ENCODE measurements at regions not wholly inside any gene's neighbourhood (a gene's known extent, or its start where the extent isn't known, plus 50 kb on each side); places are given as distances from the start of the nearest gene placed in this dataset.

- POLR2A ChIA-PET, result no interaction called here
- Histone ChIP-seq H3K4me3 (no peak overlapping the region), H2AFZ (ENCODE audit: control insufficient read depth, low read depth, low read length) (no peak overlapping the region), H3K4me1 (ENCODE audit: control insufficient read depth, insufficient read depth, low read length) (peaks cover 6% of the 10 kb centered on the region), H3K9me3 (replicated peaks; ENCODE audit: control insufficient read depth, insufficient read depth, low read length) (no peaks in the 10 kb centered on the region), H3K27me3 (replicated peaks in 1 of 2; ENCODE audit: control insufficient read depth in 2 of 2, insufficient read depth in 2 of 2, low read length in 1 of 2) (no peaks in the 10 kb centered on the region), H3K36me3 (ENCODE audit: control insufficient read depth in 2 of 2, insufficient read depth in 2 of 2, low read length in 1 of 2) (no peaks in the 10 kb centered on the region), H4K20me1 (ENCODE audit: control insufficient read depth, insufficient read depth) (no peaks in the 10 kb centered on the region), H3K79me2 (ENCODE audit: control insufficient read depth, insufficient read depth, low read length) (no peaks in the 10 kb centered on the region), H3K27ac (ENCODE audit: control insufficient read depth, insufficient read depth) (no peak overlapping the region), H3K4me2 (ENCODE audit: control insufficient read depth, insufficient read depth) (no peak overlapping the region), H3K9ac (ENCODE audit: control insufficient read depth, insufficient read depth, low read length) (no peak overlapping the region)
- intact Hi-C loops (cut with micrococcal nuclease; ENCODE audit: unreplicated experiment) (no loop called here), in situ Hi-C loops (cut with MboI) (loop anchor here (10.0 kb wide), 1 partner anchor 226 kb away; no protein-coding TSS in a partner anchor)
- 52% methylated on average over 4 of the region's 4 CpGs for WGBS (ENCODE audit: insufficient coverage, insufficient replicate concordance, low lambda C conversion rate, missing lambda C conversion rate)
- SMC1A ChIA-PET (ENCODE audit: uncharacterized antibody, unreplicated experiment), result no interaction called here
- CTCF ChIA-PET, result interaction anchor here (0.9 to 2.1 kb wide), 2 partner anchors 11 to 114 kb away, joined by 3 to 9 read pairs; no protein-coding TSS in a partner anchor
- ATAC-seq, result no peak
- DNase-seq (ENCODE audit: low read depth, low spot score), result no peak
- RAD21 ChIA-PET (ENCODE audit: unreplicated experiment), result interaction anchor here (1.3 kb wide), 1 partner anchor 113 kb away, joined by 3 read pairs; no protein-coding TSS in a partner anchor
- no TSS peak for BruUV-seq (replicated peaks)
- FAIRE-seq, result no peak
- TF ChIP-seq MTA2 (IDR thresholded peaks at IDR 0.05; ENCODE audit: low read depth), result no peak
- TF ChIP-seq NBN (IDR thresholded peaks at IDR 0.05), result no peak
- TF ChIP-seq, protein P1, sequence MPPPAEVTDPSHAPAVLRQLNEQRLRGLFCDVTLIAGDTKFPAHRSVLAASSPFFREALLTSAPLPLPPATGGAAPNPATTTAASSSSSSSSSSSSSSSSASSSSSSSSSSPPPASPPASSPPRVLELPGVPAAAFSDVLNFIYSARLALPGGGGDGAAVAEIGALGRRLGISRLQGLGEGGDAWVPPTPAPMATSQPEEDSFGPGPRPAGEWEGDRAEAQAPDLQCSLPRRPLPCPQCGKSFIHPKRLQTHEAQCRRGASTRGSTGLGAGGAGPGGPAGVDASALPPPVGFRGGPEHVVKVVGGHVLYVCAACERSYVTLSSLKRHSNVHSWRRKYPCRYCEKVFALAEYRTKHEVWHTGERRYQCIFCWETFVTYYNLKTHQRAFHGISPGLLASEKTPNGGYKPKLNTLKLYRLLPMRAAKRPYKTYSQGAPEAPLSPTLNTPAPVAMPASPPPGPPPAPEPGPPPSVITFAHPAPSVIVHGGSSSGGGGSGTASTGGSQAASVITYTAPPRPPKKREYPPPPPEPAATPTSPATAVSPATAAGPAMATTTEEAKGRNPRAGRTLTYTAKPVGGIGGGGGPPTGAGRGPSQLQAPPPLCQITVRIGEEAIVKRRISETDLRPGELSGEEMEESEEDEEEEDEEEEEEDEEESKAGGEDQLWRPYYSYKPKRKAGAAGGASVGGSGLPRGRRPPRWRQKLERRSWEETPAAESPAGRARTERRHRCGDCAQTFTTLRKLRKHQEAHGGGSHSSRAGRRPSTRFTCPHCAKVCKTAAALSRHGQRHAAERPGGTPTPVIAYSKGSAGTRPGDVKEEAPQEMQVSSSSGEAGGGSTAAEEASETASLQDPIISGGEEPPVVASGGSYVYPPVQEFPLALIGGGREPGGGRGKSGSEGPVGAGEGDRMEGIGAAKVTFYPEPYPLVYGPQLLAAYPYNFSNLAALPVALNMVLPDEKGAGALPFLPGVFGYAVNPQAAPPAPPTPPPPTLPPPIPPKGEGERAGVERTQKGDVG (CRISPR knock-in tag; IDR thresholded peaks at IDR 0.05), result no peak
- TF ChIP-seq RBBP5 (conservative IDR thresholded peaks at IDR 0.05), result no peak
- TF ChIP-seq PRDM15 (CRISPR knock-in tag; IDR thresholded peaks at IDR 0.05), result no peak
- no peak for TF ChIP-seq SMAD5 (IDR thresholded peaks at IDR 0.05; ENCODE audit: low read depth)
- TF ChIP-seq RAD21 (IDR thresholded peaks at IDR 0.05; ENCODE audit: insufficient read depth, low read depth, low read length), result no peak
- TF ChIP-seq JUND (IDR thresholded peaks at IDR 0.05; ENCODE audit: low read depth, low read length), result no peak
- no peak for TF ChIP-seq TCF7 (IDR thresholded peaks at IDR 0.05; ENCODE audit: borderline replicate concordance)
- TF ChIP-seq SIN3A (IDR thresholded peaks at IDR 0.05; ENCODE audit: low read depth, low read length), result no peak
- TF ChIP-seq TCF3 (IDR thresholded peaks at IDR 0.05; ENCODE audit: borderline replicate concordance, insufficient read depth, low read depth, low read length), result no peak
- TF ChIP-seq GABPA (IDR thresholded peaks at IDR 0.05; ENCODE audit: low read depth), result no peak
- no peak for TF ChIP-seq MYB (IDR thresholded peaks at IDR 0.05; ENCODE audit: borderline replicate concordance, low read depth, low read length)
- TF ChIP-seq, protein P2, sequence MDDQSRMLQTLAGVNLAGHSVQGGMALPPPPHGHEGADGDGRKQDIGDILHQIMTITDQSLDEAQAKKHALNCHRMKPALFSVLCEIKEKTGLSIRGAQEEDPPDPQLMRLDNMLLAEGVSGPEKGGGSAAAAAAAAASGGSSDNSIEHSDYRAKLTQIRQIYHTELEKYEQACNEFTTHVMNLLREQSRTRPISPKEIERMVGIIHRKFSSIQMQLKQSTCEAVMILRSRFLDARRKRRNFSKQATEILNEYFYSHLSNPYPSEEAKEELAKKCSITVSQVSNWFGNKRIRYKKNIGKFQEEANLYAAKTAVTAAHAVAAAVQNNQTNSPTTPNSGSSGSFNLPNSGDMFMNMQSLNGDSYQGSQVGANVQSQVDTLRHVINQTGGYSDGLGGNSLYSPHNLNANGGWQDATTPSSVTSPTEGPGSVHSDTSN (IDR thresholded peaks at IDR 0.05; ENCODE audit: insufficient replicate concordance, low read depth, low read length), result no peak
- no peak for TF ChIP-seq TARDBP (IDR thresholded peaks at IDR 0.05; ENCODE audit: borderline replicate concordance)
- TF ChIP-seq NFIC (IDR thresholded peaks at IDR 0.05; ENCODE audit: low read depth, low read length), result no peak
- no peak for TF ChIP-seq RCOR1 (conservative IDR thresholded peaks at IDR 0.05; ENCODE audit: low read depth, low read length)
Measured at GRCh38 chr16:11418506-11418905, 73.2 kb downstream of the RMI2 start.

All from GM12878 (cell line).